HL-60 (cell line): ENCODE measurements at regions not wholly inside any gene's neighbourhood (a gene's known extent, or its start where the extent isn't known, plus 50 kb on each side); places are given as distances from the start of the nearest gene placed in this dataset.

Experiments
- DNase-seq, 2 experiments: peaks; one replicate each; pipeline ENCODE4 v3.0.0-alpha.2; 2010 to 2020; ENCODE audit warnings: low read depth in 1 of 2, low spot score in 1 of 2
- H3K27ac ChIP-seq: fragments of 250-450 bp; sonication (Bioruptor Pico); replicated peaks from 2 replicates; pipeline ENCODE4 v1.5.1; 2020; ENCODE audit warnings: mild to moderate bottlenecking, moderate library complexity
- H3K27me3 ChIP-seq: fragments of 250-450 bp; sonication (Bioruptor Pico); 2 replicates; pipeline ENCODE4 v1.5.1; 2021; ENCODE audit warnings: mild to moderate bottlenecking, moderate library complexity; ENCODE audit not compliant: insufficient read depth, poor library complexity, severe bottlenecking
- H3K4me3 ChIP-seq: replicated peaks from 2 replicates; pipeline ENCODE4 v1.5.1; 2011; ENCODE audit warnings: mild to moderate bottlenecking, control low read depth, low read length; ENCODE audit not compliant: insufficient read depth
- GABPA ChIP-seq: IDR thresholded peaks from 2 replicates; pipeline ENCODE4 v1.6.1; 2012; ENCODE audit warnings: low read depth
- POLR2AphosphoS5 ChIP-seq: IDR thresholded peaks from 2 replicates; pipeline ENCODE4 v1.6.1; 2012; ENCODE audit warnings: low read depth
- SPI1 ChIP-seq: IDR thresholded peaks from 2 replicates; pipeline ENCODE4 v1.6.1; 2012; ENCODE audit warnings: low read depth, mild to moderate bottlenecking, borderline replicate concordance
- TF ChIP-seq, protein P1 (sequence below): IDR thresholded peaks from 2 replicates; pipeline ENCODE4 v1.6.1; 2012; ENCODE audit warnings: low read depth; ENCODE audit not compliant: insufficient replicate concordance
- TF ChIP-seq, protein P2 (sequence below): IDR thresholded peaks from one replicate; pipeline ENCODE4 v1.5.1; 2011; ENCODE audit warnings: low read length, control low read depth, inconsistent platforms; ENCODE audit not compliant: insufficient read depth

DNA sequence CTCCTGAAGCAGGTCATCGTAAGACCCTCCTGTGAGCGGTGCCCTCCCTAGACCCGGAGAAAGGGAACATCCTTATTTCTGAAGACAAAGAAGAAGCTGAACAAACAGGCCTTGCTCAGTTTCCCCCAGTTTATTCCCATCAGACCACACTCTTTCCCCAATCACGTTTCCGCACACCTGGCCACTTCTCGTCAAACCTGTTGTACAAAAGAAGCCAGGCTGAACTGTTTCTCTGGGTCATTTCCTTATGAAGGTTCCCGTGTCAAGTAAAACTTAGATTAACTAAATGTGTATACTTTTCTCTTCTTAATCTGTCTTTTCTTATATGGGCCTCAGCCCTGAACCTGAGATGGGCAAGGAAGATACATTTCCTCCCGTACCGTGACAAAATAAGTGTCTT, 111.6 kb upstream of the ENPP6 start:
- H3K4me3 ChIP-seq, result no peak overlapping the region
- H3K27ac ChIP-seq, result no peak overlapping the region
- no peak for TF ChIP-seq POLR2AphosphoS5
- DNase-seq, result no peak
- H3K27me3 ChIP-seq, result no peaks in the 10 kb centered on the region

DNA sequence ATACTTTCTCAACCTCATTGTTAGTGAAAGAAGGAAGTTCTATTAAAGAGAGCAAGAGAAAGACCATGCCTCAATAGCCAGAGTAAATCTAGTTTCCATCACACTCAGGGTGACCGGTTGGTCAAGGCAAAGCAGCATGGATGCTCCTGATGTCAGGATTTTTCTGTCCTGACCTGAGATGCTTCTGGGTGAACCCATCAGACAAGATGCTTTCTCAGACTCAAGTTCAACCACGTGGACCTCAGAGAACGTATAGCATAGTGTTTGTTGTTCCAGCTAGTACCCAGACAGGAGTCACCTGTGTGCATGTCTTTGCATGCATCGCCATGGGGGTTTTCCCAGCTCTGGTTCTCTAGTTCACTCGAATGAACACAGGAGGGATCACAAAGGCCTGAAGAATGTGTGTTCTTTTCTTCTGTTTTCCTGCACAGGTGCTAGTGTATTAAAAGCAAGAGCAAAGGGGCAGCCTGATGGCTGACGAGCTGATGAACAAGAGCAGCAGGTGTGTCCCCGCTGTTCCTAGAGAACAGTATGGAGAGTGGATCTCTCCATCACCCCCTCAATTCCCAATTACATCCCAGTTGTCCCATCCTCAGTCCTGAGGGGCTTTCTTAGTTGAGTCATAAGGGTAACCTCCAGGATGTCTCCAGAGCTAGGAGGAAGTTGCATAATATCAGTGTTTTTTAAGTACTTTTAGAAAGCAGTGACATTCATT, 110.5 kb upstream of the ENPP6 start:
- Histone ChIP-seq H3K27me3 (no peaks in the 10 kb centered on the region), H3K27ac (no peak overlapping the region), H3K4me3 (no peak overlapping the region)
- no peak for TF ChIP-seq SPI1
- no peak for TF ChIP-seq POLR2AphosphoS5
- TF ChIP-seq, protein P1, sequence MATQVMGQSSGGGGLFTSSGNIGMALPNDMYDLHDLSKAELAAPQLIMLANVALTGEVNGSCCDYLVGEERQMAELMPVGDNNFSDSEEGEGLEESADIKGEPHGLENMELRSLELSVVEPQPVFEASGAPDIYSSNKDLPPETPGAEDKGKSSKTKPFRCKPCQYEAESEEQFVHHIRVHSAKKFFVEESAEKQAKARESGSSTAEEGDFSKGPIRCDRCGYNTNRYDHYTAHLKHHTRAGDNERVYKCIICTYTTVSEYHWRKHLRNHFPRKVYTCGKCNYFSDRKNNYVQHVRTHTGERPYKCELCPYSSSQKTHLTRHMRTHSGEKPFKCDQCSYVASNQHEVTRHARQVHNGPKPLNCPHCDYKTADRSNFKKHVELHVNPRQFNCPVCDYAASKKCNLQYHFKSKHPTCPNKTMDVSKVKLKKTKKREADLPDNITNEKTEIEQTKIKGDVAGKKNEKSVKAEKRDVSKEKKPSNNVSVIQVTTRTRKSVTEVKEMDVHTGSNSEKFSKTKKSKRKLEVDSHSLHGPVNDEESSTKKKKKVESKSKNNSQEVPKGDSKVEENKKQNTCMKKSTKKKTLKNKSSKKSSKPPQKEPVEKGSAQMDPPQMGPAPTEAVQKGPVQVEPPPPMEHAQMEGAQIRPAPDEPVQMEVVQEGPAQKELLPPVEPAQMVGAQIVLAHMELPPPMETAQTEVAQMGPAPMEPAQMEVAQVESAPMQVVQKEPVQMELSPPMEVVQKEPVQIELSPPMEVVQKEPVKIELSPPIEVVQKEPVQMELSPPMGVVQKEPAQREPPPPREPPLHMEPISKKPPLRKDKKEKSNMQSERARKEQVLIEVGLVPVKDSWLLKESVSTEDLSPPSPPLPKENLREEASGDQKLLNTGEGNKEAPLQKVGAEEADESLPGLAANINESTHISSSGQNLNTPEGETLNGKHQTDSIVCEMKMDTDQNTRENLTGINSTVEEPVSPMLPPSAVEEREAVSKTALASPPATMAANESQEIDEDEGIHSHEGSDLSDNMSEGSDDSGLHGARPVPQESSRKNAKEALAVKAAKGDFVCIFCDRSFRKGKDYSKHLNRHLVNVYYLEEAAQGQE, result no peak
- TF ChIP-seq, protein P2, sequence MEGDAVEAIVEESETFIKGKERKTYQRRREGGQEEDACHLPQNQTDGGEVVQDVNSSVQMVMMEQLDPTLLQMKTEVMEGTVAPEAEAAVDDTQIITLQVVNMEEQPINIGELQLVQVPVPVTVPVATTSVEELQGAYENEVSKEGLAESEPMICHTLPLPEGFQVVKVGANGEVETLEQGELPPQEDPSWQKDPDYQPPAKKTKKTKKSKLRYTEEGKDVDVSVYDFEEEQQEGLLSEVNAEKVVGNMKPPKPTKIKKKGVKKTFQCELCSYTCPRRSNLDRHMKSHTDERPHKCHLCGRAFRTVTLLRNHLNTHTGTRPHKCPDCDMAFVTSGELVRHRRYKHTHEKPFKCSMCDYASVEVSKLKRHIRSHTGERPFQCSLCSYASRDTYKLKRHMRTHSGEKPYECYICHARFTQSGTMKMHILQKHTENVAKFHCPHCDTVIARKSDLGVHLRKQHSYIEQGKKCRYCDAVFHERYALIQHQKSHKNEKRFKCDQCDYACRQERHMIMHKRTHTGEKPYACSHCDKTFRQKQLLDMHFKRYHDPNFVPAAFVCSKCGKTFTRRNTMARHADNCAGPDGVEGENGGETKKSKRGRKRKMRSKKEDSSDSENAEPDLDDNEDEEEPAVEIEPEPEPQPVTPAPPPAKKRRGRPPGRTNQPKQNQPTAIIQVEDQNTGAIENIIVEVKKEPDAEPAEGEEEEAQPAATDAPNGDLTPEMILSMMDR, result no peak
- TF ChIP-seq GABPA, result no peak
- no peak for DNase-seq

DNA sequence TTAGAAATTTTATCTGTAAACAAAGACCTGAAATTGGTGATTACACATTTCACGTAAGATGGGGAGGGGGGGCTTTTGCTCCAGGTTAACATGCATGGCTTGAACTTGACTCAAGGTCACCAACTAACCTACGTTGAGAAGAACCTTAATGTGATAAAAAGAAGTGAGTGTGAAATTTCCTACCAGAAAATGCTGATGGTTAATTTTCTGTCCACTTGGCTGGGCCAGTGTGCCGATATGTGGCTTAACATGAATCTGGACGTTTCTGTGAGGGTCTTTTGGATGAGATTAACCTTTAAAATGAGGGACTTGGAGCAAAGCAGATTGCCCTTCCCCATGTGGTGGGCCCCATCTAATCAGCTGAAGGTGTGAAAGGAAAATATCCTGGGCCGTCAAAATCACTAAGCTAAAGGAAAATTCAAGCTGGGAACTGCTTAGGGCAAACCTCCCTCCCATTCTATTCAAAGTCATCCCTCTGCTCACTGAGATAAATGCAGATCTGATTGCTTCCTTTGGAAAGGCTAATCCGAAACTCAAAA, 107.3 kb upstream of the ENPP6 start:
- no peak for DNase-seq
- H3K4me3 ChIP-seq, result no peak overlapping the region
- no peaks in the 10 kb centered on the region for H3K27me3 ChIP-seq
- no peak overlapping the region for H3K27ac ChIP-seq
- TF ChIP-seq SPI1 (no peak), POLR2AphosphoS5 (no peak), GABPA (no peak)
- TF ChIP-seq, protein P2, result no peak
- TF ChIP-seq, protein P1, result no peak

DNA sequence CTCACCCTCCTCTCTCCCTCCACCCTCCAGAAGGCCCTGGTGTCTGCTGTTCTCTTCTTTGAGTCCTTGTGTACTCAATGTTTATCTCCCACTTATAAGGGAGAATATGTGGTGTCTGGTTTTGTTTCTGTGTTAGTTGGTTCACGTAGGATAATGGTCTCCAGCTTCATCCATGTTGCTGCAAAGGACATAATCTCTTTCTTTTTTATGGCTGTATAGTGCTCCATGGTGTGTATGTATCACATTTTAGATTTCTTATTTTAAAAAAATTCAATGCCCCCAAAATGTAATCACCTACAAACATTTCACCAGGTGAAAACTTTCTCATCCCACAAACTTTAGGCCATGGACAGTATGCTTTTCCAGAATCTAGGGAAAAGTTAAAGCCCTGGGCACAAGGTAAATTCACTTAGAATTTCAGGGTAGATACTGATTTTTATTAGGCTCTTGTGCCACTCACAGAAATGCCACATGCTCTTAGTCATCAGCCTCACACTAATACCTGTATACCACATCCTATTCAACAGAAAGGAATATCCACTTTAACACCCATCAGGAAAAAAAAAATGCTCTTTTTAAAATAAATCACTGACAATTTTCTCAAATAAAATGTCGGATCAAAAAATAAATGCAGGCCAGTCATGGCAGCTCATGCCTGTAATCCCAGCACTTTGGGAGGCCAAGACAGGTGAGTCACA, 104.8 kb upstream of the ENPP6 start:
- H3K27me3 ChIP-seq, result no peaks in the 10 kb centered on the region
- H3K27ac ChIP-seq, result no peak overlapping the region
- H3K4me3 ChIP-seq, result no peak overlapping the region
- DNase-seq, result no peak
- no peak for TF ChIP-seq SPI1
- TF ChIP-seq, protein P1, result no peak
- TF ChIP-seq, protein P2, result no peak
- TF ChIP-seq POLR2AphosphoS5, result no peak
- TF ChIP-seq GABPA, result no peak
